ENCODE measurements at regions not wholly inside any gene's neighbourhood (a gene's known extent, or its start where the extent isn't known, plus 50 kb on each side); places are given as distances from the start of the nearest gene placed in this dataset.

DNA sequence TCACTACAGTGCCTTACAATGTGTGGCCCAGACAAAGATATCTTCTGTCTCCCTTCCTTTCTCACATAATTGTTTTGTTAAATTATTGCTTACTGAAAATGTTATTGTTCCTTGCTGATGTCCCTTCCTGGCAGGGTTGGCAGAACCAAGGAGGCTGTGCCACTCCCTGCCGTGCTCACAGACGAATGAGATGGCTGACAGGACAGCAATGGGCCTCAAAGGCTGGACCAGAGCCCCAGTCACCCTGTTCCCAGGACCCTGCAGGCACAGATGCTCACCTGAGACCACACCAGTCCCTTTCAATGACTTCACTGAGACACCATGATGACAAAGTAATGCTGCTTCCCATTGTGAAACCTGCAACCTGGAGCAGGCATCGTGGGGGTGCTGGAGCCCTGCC, 375.1 kb downstream of the HACE1 start:
- H4K5ac ChIP-seq (ENCODE audit: insufficient read length, low read depth, low read length) = no peak overlapping the region
- no peak overlapping the region for H3K4me2 ChIP-seq (ENCODE audit: insufficient read depth in 1 of 2, low read depth in 2 of 2, low read length in 2 of 2)
- FAIRE-seq = no peak
- H4K20me1 ChIP-seq (replicated peaks in 1 of 2; ENCODE audit: control insufficient read depth in 1 of 2, insufficient read depth in 2 of 2, low read length in 2 of 2) = no peaks in the 10 kb centered on the region
- H3K79me2 ChIP-seq (ENCODE audit: control insufficient read depth in 1 of 2, insufficient read depth in 2 of 2, low read length in 2 of 2) = no peaks in the 10 kb centered on the region
- no peak overlapping the region for H2BK5ac ChIP-seq (ENCODE audit: low read depth, low read length)
- H3K14ac ChIP-seq (ENCODE audit: insufficient read length) = no peak overlapping the region
- no peaks in the 10 kb centered on the region for H3K27me3 ChIP-seq (replicated peaks in 1 of 4; ENCODE audit: control insufficient read depth in 3 of 4, extremely low read depth in 1 of 4, insufficient read depth in 3 of 4, low read length in 3 of 4)
- no peaks in the 10 kb centered on the region for H3K23me2 ChIP-seq (ENCODE audit: low read depth, low read length)
- no peak overlapping the region for H3K27ac ChIP-seq (ENCODE audit: low read depth, low read length)
- no peak overlapping the region for H3K4me3 ChIP-seq (ENCODE audit: extremely low read depth in 1 of 4, insufficient read depth in 2 of 4, low read depth in 3 of 4, low read length in 4 of 4)
- no peaks in the 10 kb centered on the region for H3K79me1 ChIP-seq (ENCODE audit: low read depth, low read length)
- H3K4ac ChIP-seq (replicated peaks; ENCODE audit: insufficient read length, low read depth, low read length) = no peak overlapping the region
- H4K8ac ChIP-seq (ENCODE audit: extremely low read depth, insufficient read depth, low read length) = no peak overlapping the region
- no peaks in the 10 kb centered on the region for H3K4me1 ChIP-seq (replicated peaks in 1 of 4; ENCODE audit: control insufficient read depth in 3 of 4, insufficient read depth in 4 of 4, low read length in 3 of 4)
- POLR2A ChIA-PET (ENCODE audit: partially characterized antibody) = no interaction called here
- H2AK5ac ChIP-seq (ENCODE audit: low read depth, low read length) = no peak overlapping the region
- 89% methylated on average over 3 of the region's 3 CpGs; no CpG with 5 or more reads in 1 of the 2 experiments for WGBS, 2 experiments (ENCODE audit: extremely low coverage in 1 of 2, insufficient coverage in 1 of 2, insufficient read length in 1 of 2, insufficient replicate concordance in 2 of 2, low coverage in 1 of 2, low lambda C conversion rate in 2 of 2, missing lambda C conversion rate in 1 of 2)
- no peak overlapping the region for H3K9ac ChIP-seq (replicated peaks in 1 of 4; ENCODE audit: extremely low read depth in 1 of 4, low read depth in 3 of 4, low read length in 3 of 4)
- no peak for TF ChIP-seq TCF12 (IDR thresholded peaks at IDR 0.05; ENCODE audit: low read depth, low read length)
- TF ChIP-seq RAD21 (IDR thresholded peaks at IDR 0.05 in 1 of 2, conservative IDR thresholded peaks at IDR 0.05 in 1 of 2; ENCODE audit: low read depth in 2 of 2, low read length in 2 of 2) = no peak
- TF ChIP-seq, protein P1, sequence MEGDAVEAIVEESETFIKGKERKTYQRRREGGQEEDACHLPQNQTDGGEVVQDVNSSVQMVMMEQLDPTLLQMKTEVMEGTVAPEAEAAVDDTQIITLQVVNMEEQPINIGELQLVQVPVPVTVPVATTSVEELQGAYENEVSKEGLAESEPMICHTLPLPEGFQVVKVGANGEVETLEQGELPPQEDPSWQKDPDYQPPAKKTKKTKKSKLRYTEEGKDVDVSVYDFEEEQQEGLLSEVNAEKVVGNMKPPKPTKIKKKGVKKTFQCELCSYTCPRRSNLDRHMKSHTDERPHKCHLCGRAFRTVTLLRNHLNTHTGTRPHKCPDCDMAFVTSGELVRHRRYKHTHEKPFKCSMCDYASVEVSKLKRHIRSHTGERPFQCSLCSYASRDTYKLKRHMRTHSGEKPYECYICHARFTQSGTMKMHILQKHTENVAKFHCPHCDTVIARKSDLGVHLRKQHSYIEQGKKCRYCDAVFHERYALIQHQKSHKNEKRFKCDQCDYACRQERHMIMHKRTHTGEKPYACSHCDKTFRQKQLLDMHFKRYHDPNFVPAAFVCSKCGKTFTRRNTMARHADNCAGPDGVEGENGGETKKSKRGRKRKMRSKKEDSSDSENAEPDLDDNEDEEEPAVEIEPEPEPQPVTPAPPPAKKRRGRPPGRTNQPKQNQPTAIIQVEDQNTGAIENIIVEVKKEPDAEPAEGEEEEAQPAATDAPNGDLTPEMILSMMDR (IDR thresholded peaks at IDR 0.05; ENCODE audit: control extremely low read depth in 1 of 3, insufficient read depth in 1 of 3, low read depth in 1 of 3, low read length in 3 of 3) = no peak
- TF ChIP-seq, protein P2, sequence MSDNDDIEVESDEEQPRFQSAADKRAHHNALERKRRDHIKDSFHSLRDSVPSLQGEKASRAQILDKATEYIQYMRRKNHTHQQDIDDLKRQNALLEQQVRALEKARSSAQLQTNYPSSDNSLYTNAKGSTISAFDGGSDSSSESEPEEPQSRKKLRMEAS (IDR thresholded peaks at IDR 0.05) = no peak
- no peak for TF ChIP-seq YY1 (IDR thresholded peaks at IDR 0.05; ENCODE audit: low read depth, low read length)
- TF ChIP-seq GTF2F1 (IDR thresholded peaks at IDR 0.05; ENCODE audit: borderline replicate concordance, low read depth, low read length) = no peak
- TF ChIP-seq POLR2AphosphoS5 (IDR thresholded peaks at IDR 0.05; ENCODE audit: low read depth, low read length) = no peak
- no peak for TF ChIP-seq TAF7 (optimal IDR thresholded peaks at IDR 0.05; ENCODE audit: borderline replicate concordance, low read depth, low read length)
- no peak overlapping the region for H2AFZ ChIP-seq (ENCODE audit: low read length)
- H3K56ac ChIP-seq (replicated peaks; ENCODE audit: insufficient read length, low read depth, low read length) = no peak overlapping the region
- no peaks in the 10 kb centered on the region for H3K36me3 ChIP-seq (ENCODE audit: control insufficient read depth in 2 of 4, insufficient read depth in 4 of 4, low read length in 3 of 4)
- no peak overlapping the region for H2BK120ac ChIP-seq (replicated peaks; ENCODE audit: low read depth, low read length)
- H4K91ac ChIP-seq (replicated peaks; ENCODE audit: insufficient read length, low read length) = no peak overlapping the region
- no peaks in the 10 kb centered on the region for H3K9me3 ChIP-seq (ENCODE audit: insufficient read depth in 2 of 2, low read depth in 1 of 2, low read length in 1 of 2)
- no peak overlapping the region for H2BK15ac ChIP-seq (ENCODE audit: low read length)
- no peak overlapping the region for H2BK12ac ChIP-seq (ENCODE audit: low read depth, low read length)
- CTCF ChIA-PET (ENCODE audit: partially characterized antibody) = no interaction called here
- DNase-seq (ENCODE audit: low read depth in 1 of 2, low spot score in 2 of 2) = no peak
- no peak overlapping the region for H2BK20ac ChIP-seq (ENCODE audit: low read length)
- no peak overlapping the region for H3K18ac ChIP-seq (ENCODE audit: extremely low read depth, low read length)
- H3K23ac ChIP-seq (ENCODE audit: insufficient read length) = no peak overlapping the region

Measured in H1 (cell line).